ENCODE measurements at regions not wholly inside any gene's neighbourhood (a gene's known extent, or its start where the extent isn't known, plus 50 kb on each side); places are given as distances from the start of the nearest gene placed in this dataset.

DNA sequence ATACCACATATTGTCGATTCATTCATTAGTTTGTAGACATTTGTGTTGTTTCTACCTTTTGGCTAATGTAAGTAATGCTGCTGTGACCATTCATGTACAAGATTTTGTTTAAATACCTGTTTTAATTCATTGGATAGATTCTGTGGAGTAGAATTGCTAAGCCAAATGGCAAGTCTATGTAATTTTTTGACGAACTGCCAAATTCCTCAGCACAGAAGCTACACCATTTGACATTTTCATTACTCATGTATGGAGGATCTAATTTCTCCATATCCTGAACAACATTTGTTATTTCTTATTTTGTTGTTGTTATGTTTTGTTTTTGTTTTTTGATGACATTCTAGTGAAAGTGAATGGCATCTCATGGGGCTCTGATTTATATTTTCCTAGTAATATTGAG, 1351.3 kb upstream of the SORCS1 start:
- Histone ChIP-seq H3K36me3 (ENCODE audit: control insufficient read depth, insufficient read depth, low read length) (no peaks in the 10 kb centered on the region), H3K9ac (ENCODE audit: low read depth, low read length) (no peak overlapping the region), H3K27me3 (ENCODE audit: control insufficient read depth, insufficient read depth, low read length) (no peaks in the 10 kb centered on the region), H3K9me3 (ENCODE audit: control insufficient read depth, insufficient read depth, low read length) (no peaks in the 10 kb centered on the region), H3K4me3 (ENCODE audit: low read depth, low read length) (no peak overlapping the region), H3K4me1 (ENCODE audit: control insufficient read depth, insufficient read depth, low read length) (no peaks in the 10 kb centered on the region)

DNA sequence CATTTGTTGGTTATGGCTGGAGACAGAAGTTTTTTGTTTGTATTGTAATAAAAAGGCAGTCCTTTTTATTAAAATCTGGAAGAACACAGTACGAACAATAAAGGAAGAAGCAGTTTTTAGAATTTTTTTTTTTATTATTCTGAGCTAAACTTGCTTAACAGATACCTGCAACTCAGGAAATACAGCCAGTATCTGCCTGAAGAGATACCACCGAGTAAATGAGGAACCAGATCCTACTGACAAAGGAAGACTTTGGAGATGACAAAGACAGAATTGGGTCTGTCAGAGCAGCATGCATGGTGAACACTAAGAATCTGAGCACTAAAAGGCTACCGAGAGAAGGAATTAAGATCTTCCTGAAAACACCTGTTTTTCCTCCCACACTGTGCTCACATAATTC, 1335.9 kb upstream of the SORCS1 start:
- H3K4me1 ChIP-seq (ENCODE audit: control insufficient read depth, insufficient read depth, low read length), result no peaks in the 10 kb centered on the region
- no peaks in the 10 kb centered on the region for H3K27me3 ChIP-seq (ENCODE audit: control insufficient read depth, insufficient read depth, low read length)
- H3K36me3 ChIP-seq (ENCODE audit: control insufficient read depth, insufficient read depth, low read length), result no peaks in the 10 kb centered on the region
- peaks cover 6% of the 10 kb centered on the region for H3K9me3 ChIP-seq (ENCODE audit: control insufficient read depth, insufficient read depth, low read length)
- no peak overlapping the region for H3K9ac ChIP-seq (ENCODE audit: low read depth, low read length)
- H3K4me3 ChIP-seq (ENCODE audit: low read depth, low read length), result no peak overlapping the region

DNA sequence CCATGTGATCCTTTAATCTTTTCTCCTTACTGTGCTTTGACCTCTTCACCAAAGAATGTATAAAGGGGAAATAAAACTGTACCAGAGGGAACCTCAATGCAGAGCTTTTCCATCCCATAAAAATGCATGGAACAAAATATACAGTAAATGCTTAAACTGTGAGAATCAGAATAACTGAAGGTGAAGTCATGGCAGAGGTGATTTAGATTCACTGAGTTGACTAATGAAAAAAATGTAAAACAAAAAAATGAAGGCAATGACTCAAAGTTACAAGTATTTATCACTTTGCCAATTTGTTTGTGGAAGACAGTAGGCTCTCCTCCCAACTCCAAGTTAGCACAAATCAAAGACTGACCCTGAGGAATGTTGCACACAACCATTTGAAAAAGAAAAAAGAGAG, 1331.6 kb upstream of the SORCS1 start:
- Histone ChIP-seq H3K4me1 (ENCODE audit: control insufficient read depth, insufficient read depth, low read length) (no peaks in the 10 kb centered on the region), H3K4me3 (ENCODE audit: low read depth, low read length) (no peak overlapping the region), H3K27me3 (ENCODE audit: control insufficient read depth, insufficient read depth, low read length) (no peaks in the 10 kb centered on the region), H3K36me3 (ENCODE audit: control insufficient read depth, insufficient read depth, low read length) (no peaks in the 10 kb centered on the region), H3K9me3 (ENCODE audit: control insufficient read depth, insufficient read depth, low read length) (no peaks in the 10 kb centered on the region), H3K9ac (ENCODE audit: low read depth, low read length) (no peak overlapping the region)

DNA sequence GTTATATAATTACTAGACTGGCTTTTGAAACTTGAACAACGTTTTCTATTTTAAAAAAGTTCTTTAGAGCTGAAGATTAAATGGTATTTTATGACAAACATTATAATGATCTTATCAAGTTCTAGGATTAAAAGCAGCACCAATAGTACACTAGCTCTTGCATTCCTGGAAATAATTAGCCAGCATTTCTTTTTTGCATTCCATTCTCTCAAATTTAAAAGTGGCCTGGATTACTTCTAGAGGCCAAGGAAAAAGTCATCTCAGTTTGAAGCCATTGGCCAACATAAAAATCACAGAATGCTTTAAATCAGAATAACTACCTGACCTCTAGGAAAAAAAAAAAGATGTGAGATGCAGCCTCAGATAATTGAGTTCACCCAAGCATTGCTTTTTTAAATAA, 1326.4 kb upstream of the SORCS1 start:
- Histone ChIP-seq H3K4me1 (ENCODE audit: control insufficient read depth, insufficient read depth, low read length) (no peaks in the 10 kb centered on the region), H3K9ac (ENCODE audit: low read depth, low read length) (no peak overlapping the region), H3K36me3 (ENCODE audit: control insufficient read depth, insufficient read depth, low read length) (no peaks in the 10 kb centered on the region), H3K27me3 (ENCODE audit: control insufficient read depth, insufficient read depth, low read length) (no peaks in the 10 kb centered on the region), H3K9me3 (ENCODE audit: control insufficient read depth, insufficient read depth, low read length) (no peaks in the 10 kb centered on the region), H3K4me3 (ENCODE audit: low read depth, low read length) (no peak overlapping the region)

DNA sequence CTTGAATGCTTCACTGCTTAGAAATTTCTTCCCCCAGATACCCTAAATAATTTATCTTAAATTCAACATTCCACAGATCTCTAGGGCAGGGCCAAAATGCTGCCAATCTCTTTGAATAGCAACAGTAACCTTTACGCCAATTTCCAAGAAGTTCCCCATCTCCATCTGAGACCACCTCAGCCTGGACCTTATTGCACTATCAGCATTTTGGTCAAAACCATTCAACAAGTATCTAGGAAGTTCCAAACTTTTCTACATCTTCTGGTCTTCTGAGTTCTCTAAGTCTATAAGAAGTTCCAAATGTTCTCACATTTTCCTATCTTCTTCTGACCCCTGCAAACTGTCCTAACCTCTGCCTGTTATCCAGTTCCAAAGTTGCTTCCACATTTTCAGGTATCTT, 1306.9 kb upstream of the SORCS1 start:
- Histone ChIP-seq H3K27me3 (ENCODE audit: control insufficient read depth, insufficient read depth, low read length) (peaks cover 18% of the 10 kb centered on the region), H3K36me3 (ENCODE audit: control insufficient read depth, insufficient read depth, low read length) (no peaks in the 10 kb centered on the region), H3K9ac (ENCODE audit: low read depth, low read length) (no peak overlapping the region), H3K4me3 (ENCODE audit: low read depth, low read length) (no peak overlapping the region), H3K9me3 (ENCODE audit: control insufficient read depth, insufficient read depth, low read length) (no peaks in the 10 kb centered on the region), H3K4me1 (ENCODE audit: control insufficient read depth, insufficient read depth, low read length) (no peaks in the 10 kb centered on the region)

DNA sequence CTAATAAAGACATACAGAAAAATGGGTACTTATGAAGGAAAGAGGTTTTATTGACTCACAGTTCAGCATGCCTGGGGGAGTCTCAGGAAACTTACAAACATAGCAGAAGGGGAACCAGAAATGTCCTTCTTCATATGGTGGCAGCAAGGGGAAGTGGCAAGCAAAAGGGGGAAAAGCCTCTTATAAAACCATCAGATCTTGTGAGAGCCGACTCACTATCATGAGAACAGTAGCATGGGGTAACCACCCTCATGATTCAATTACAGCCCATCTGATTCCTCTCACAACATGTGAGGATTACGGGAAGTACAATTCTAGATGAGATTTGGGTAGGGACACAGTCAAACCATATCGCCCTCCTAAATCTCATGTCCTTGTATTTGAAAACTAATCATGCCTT, 1305.4 kb upstream of the SORCS1 start:
- Histone ChIP-seq H3K4me3 (ENCODE audit: low read depth, low read length) (no peak overlapping the region), H3K36me3 (ENCODE audit: control insufficient read depth, insufficient read depth, low read length) (no peaks in the 10 kb centered on the region), H3K27me3 (ENCODE audit: control insufficient read depth, insufficient read depth, low read length) (peaks cover 31% of the 10 kb centered on the region), H3K4me1 (ENCODE audit: control insufficient read depth, insufficient read depth, low read length) (no peaks in the 10 kb centered on the region), H3K9ac (ENCODE audit: low read depth, low read length) (no peak overlapping the region), H3K9me3 (ENCODE audit: control insufficient read depth, insufficient read depth, low read length) (no peaks in the 10 kb centered on the region)

DNA sequence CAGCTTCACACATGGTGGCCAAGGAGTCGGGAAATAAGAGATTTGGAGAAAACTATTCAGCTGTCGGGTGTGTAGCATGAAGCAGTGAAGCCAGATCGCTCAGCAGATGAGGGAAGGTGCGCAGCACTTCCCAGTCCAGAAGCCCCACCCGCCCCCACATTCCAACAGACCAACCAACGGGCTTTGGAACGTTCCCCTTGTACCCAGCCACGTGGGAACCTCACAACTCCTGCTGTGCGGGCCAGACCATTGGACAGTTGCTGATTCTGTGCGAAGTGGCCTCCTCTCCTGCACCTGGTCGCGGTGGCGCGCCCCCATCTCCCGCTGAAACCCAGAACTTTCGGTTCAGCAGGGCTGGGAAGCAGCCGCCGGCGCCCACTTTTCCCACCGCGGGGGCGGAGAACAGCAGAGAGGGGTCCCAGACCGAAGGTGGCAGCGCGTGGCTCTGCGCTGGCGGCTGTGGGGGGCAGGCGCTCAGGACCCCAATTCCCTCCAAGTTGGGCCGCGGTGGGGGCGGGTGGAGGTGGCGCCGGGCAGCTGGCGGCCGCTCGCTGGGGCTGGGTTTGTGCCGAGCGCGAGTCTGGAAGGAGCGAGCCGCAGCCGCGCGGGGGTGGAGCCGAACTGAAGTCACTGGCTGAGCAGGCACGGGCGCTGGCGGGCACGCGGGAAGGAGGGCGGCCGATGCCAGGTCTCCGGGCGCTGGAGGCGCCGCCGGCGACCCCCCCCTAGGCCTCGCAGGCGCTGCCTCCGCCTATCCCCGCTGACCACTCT, 1301.5 kb upstream of the SORCS1 start:
- H3K27me3 ChIP-seq (ENCODE audit: control insufficient read depth, insufficient read depth, low read length), result peaks cover 37% of the 10 kb centered on the region
- H3K4me3 ChIP-seq (ENCODE audit: low read depth, low read length), result peak overlapping the region; percentile 49
- no peak overlapping the region for H3K9ac ChIP-seq (ENCODE audit: low read depth, low read length)
- H3K36me3 ChIP-seq (ENCODE audit: control insufficient read depth, insufficient read depth, low read length), result no peaks in the 10 kb centered on the region
- no peaks in the 10 kb centered on the region for H3K4me1 ChIP-seq (ENCODE audit: control insufficient read depth, insufficient read depth, low read length)
- H3K9me3 ChIP-seq (ENCODE audit: control insufficient read depth, insufficient read depth, low read length), result no peaks in the 10 kb centered on the region

DNA sequence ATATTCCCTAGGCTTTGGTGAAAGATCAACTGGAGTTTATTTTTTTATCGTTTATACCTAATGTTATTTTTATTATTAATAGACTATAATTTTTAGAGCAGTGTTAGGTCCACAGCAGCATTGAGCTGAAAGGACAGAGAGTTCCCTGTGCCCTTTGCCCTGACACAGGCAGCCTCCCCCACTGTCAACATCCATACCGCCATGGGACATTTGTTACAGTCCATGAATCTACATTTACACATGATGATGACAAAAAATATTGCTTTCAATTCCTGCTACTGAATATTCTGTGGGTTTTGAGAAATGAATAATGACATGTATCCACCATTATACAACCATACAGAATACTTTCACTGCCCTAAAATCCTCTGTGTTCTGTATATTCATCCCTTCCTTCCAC, 1297.5 kb upstream of the SORCS1 start:
- H3K36me3 ChIP-seq (ENCODE audit: control insufficient read depth, insufficient read depth, low read length), result no peaks in the 10 kb centered on the region
- peaks cover 24% of the 10 kb centered on the region for H3K27me3 ChIP-seq (ENCODE audit: control insufficient read depth, insufficient read depth, low read length)
- H3K9me3 ChIP-seq (ENCODE audit: control insufficient read depth, insufficient read depth, low read length), result no peaks in the 10 kb centered on the region
- no peak overlapping the region for H3K9ac ChIP-seq (ENCODE audit: low read depth, low read length)
- no peaks in the 10 kb centered on the region for H3K4me1 ChIP-seq (ENCODE audit: control insufficient read depth, insufficient read depth, low read length)
- H3K4me3 ChIP-seq (ENCODE audit: low read depth, low read length), result no peak overlapping the region

DNA sequence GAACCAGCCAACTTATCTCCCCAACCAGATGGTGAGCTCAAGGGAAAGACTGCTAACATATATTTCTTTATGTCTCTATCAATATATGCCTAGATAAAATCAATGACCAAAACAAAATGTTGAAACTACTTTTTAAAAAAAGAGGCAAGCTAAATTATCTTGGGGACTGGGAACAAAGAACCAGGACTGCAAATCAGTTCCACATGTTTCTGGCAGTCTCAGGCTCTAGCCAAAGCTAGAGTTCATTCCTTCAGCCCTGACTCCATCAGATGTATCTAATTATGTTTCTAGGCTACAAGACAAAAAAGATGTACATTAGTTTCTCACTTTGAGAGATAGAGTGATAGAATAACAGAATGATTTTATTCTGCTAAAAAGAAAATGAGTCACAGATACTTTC, 1290.3 kb upstream of the SORCS1 start:
- H3K9ac ChIP-seq (ENCODE audit: low read depth, low read length), result no peak overlapping the region

DNA sequence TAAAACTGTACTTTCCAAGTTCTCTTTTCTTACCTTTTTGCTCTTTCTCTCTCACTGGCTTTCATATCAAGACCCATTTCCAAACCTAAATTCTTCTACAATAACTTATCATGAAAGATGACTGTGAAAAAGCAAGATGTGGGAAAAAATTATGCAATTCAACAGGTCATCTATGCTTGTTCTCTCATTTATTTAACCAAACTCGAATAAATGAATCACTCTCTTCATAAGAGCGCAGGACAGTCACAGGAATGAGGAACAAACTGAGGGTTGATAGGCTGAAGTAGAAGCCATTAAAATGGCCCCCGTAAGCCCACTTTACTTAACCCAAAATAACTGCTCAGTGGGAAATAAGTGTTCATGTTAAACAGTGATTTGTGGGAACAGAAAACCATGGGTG, 1289.7 kb upstream of the SORCS1 start:
- Histone ChIP-seq H3K4me3 (ENCODE audit: low read depth, low read length) (no peak overlapping the region), H3K4me1 (ENCODE audit: control insufficient read depth, insufficient read depth, low read length) (no peaks in the 10 kb centered on the region), H3K27me3 (ENCODE audit: control insufficient read depth, insufficient read depth, low read length) (no peaks in the 10 kb centered on the region), H3K9me3 (ENCODE audit: control insufficient read depth, insufficient read depth, low read length) (no peaks in the 10 kb centered on the region), H3K36me3 (ENCODE audit: control insufficient read depth, insufficient read depth, low read length) (no peaks in the 10 kb centered on the region), H3K9ac (ENCODE audit: low read depth, low read length) (no peak overlapping the region)

More for the DNA sequence above, 1290.3 kb upstream of the SORCS1 start:
- H3K36me3 ChIP-seq (ENCODE audit: control insufficient read depth, insufficient read depth, low read length), result no peaks in the 10 kb centered on the region
- H3K9me3 ChIP-seq (ENCODE audit: control insufficient read depth, insufficient read depth, low read length), result no peaks in the 10 kb centered on the region
- no peak overlapping the region for H3K4me3 ChIP-seq (ENCODE audit: low read depth, low read length)
- no peaks in the 10 kb centered on the region for H3K27me3 ChIP-seq (ENCODE audit: control insufficient read depth, insufficient read depth, low read length)
- no peaks in the 10 kb centered on the region for H3K4me1 ChIP-seq (ENCODE audit: control insufficient read depth, insufficient read depth, low read length)

DNA sequence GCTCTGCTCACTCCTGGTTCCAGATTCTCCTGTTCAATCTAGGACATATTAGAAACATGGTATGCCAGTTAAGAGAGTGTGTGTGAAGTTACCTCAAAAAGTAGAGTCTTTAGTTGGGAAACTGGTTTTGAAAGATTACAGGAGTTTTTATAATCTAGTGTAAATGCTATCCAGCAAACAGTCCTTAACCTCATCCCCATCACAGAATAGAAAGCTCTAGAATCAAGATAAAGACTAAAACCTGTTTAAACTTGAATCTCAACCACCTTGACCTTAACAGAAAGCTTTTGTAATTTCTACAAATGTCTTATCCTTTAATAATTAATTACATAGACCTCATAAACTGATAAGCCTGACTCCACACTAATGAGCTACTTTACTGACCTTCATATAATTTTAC, 1288.7 kb upstream of the SORCS1 start:
- Histone ChIP-seq H3K36me3 (ENCODE audit: control insufficient read depth, insufficient read depth, low read length) (no peaks in the 10 kb centered on the region), H3K4me3 (ENCODE audit: low read depth, low read length) (no peak overlapping the region), H3K27me3 (ENCODE audit: control insufficient read depth, insufficient read depth, low read length) (no peaks in the 10 kb centered on the region), H3K9ac (ENCODE audit: low read depth, low read length) (no peak overlapping the region), H3K9me3 (ENCODE audit: control insufficient read depth, insufficient read depth, low read length) (no peaks in the 10 kb centered on the region), H3K4me1 (ENCODE audit: control insufficient read depth, insufficient read depth, low read length) (no peaks in the 10 kb centered on the region)

DNA sequence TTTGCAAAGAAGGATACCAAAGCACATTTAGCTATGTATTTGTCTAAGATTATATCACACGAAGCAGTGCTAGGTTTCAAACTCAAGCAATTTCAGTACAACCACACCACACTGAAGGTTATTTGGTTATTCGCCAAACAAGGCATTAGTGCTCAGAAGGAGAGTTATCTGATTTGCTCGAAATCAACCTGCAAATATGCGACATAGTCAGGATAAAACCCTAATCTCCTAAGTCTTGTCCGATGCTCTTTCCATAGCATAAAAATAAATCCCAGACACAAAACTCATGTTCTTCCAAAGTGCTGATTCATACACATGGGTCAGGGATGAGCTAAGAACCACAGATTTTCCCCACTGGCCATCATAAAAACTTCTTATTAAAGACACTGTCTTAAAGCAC, 1288.0 kb upstream of the SORCS1 start:
- Histone ChIP-seq H3K27me3 (ENCODE audit: control insufficient read depth, insufficient read depth, low read length) (no peaks in the 10 kb centered on the region), H3K36me3 (ENCODE audit: control insufficient read depth, insufficient read depth, low read length) (no peaks in the 10 kb centered on the region), H3K4me1 (ENCODE audit: control insufficient read depth, insufficient read depth, low read length) (no peaks in the 10 kb centered on the region), H3K4me3 (ENCODE audit: low read depth, low read length) (no peak overlapping the region), H3K9me3 (ENCODE audit: control insufficient read depth, insufficient read depth, low read length) (no peaks in the 10 kb centered on the region), H3K9ac (ENCODE audit: low read depth, low read length) (no peak overlapping the region)

All from iPS-15b (cell line).